ENCODE measurements at regions not wholly inside any gene's neighbourhood (a gene's known extent, or its start where the extent isn't known, plus 50 kb on each side); places are given as distances from the start of the nearest gene placed in this dataset.

DNA sequence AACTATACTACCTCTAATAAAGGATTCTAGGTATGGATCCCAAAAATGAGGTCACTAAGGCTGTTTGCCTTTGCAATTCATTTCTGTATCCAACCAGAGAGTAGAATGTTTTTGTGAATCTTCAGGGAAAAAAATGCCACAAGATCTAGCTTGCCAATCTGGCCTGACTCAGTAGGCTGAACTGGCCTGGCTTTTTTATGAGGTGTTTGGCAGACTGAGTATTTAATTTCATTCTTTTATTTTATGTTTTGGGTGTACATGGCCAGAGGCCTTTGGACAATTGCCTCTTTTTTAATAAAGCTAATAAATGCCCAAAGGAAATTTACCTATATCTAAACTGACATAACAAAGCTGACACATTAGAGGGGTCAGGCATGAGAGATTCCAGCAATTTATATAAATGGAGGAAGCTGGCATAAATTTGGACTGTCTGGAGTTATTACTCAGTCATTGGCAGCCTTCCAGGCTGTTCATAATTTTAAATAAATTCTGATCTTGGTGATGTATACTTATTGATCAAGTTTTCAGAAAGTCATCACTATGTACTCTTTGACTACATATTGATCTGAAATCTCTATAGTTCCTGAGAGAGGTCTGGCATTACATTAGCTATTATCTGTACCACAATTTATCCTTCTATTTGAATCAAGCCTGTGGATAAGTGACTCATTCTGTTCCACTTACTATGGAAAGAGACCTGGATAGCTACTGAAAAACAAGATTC is 376.4 kb upstream of the NOCT start:
- TF ChIP-seq, protein P1, sequence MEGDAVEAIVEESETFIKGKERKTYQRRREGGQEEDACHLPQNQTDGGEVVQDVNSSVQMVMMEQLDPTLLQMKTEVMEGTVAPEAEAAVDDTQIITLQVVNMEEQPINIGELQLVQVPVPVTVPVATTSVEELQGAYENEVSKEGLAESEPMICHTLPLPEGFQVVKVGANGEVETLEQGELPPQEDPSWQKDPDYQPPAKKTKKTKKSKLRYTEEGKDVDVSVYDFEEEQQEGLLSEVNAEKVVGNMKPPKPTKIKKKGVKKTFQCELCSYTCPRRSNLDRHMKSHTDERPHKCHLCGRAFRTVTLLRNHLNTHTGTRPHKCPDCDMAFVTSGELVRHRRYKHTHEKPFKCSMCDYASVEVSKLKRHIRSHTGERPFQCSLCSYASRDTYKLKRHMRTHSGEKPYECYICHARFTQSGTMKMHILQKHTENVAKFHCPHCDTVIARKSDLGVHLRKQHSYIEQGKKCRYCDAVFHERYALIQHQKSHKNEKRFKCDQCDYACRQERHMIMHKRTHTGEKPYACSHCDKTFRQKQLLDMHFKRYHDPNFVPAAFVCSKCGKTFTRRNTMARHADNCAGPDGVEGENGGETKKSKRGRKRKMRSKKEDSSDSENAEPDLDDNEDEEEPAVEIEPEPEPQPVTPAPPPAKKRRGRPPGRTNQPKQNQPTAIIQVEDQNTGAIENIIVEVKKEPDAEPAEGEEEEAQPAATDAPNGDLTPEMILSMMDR (conservative IDR thresholded peaks at IDR 0.05 in 1 of 2, IDR thresholded peaks at IDR 0.05 in 1 of 2; ENCODE audit: extremely low read depth in 1 of 2, insufficient read depth in 1 of 2, low read depth in 1 of 2, low read length in 2 of 2) = no peak
- TF ChIP-seq EZH2 (IDR thresholded peaks at IDR 0.05; ENCODE audit: borderline replicate concordance, low read length) = no peak
